IMR-90 (cell line): ENCODE measurements at regions not wholly inside any gene's neighbourhood (a gene's known extent, or its start where the extent isn't known, plus 50 kb on each side); places are given as distances from the start of the nearest gene placed in this dataset.
"Not testable (repeated sequence)": the region's sequence is repeated elsewhere in the genome, so short reads cannot be mapped to it uniquely, and the experiment has no call there.

ENCODE experiments used
- ATAC-seq: fragments of 200-7000 bp; cut with Tn5 transposase; 2 replicates; pipeline ENCODE4 v1.9.1; 2020; ENCODE audit warnings: low read depth, mild to moderate bottlenecking, moderate library complexity
- BruUV-seq: library from RNA; stranded (reverse); fragments of 400-500 nt; replicated peaks from 2 replicates; lab custom pipeline; 2021; lab: Mats Ljungman, UMichigan
- CTCF ChIA-PET: fragments of 300-600 bp; formaldehyde crosslinking; extraction: SDS; loops from one replicate; lab custom pipeline; 2021; ENCODE audit warnings: antibody characterized with exemption; lab: Yijun Ruan, JAX
- POLR2A ChIA-PET: fragments of 300-600 bp; sonication (Branson Sonifier 250); formaldehyde crosslinking; loops from one replicate; lab custom pipeline; 2022; ENCODE audit warnings: antibody characterized with exemption; ENCODE audit not compliant: unreplicated experiment; lab: Charles Lee
- DNase-seq: peaks from one replicate; pipeline ENCODE4 v3.0.0; 2013
- H2AFZ ChIP-seq: replicated peaks from 2 replicates; pipeline ENCODE3; 2013; ENCODE audit warnings: low read length, mild to moderate bottlenecking; ENCODE audit not compliant: poor library complexity
- H2AK5ac ChIP-seq: 2 replicates; pipeline ENCODE4 v1.6.1; 2013; ENCODE audit warnings: low read depth, low read length, inconsistent platforms
- H2AK9ac ChIP-seq: replicated peaks from 2 replicates; pipeline ENCODE3; 2013; ENCODE audit warnings: mild to moderate bottlenecking, low read depth, low read length, moderate library complexity; ENCODE audit not compliant: poor library complexity
- H2BK120ac ChIP-seq: 2 replicates; pipeline ENCODE4 v1.6.1; 2013; ENCODE audit warnings: low read depth, low read length, inconsistent platforms
- H2BK15ac ChIP-seq: 3 replicates; pipeline ENCODE4 v1.6.1; 2013; ENCODE audit warnings: low read depth, low read length, inconsistent platforms
- H2BK20ac ChIP-seq: 2 replicates; pipeline ENCODE4 v1.6.1; 2013; ENCODE audit warnings: low read depth, mild to moderate bottlenecking, inconsistent platforms, low read length, moderate library complexity
- H2BK5ac ChIP-seq: 2 replicates; pipeline ENCODE4 v1.6.1; 2013; ENCODE audit warnings: mild to moderate bottlenecking, low read depth, low read length, inconsistent platforms; ENCODE audit not compliant: poor library complexity, severe bottlenecking
- H3K14ac ChIP-seq: replicated peaks from 2 replicates; pipeline ENCODE4 v1.6.1; 2013; ENCODE audit warnings: low read depth, low read length, inconsistent platforms
- H3K18ac ChIP-seq: 2 replicates; pipeline ENCODE4 v1.6.1; 2013; ENCODE audit warnings: low read depth, low read length, control low read depth
- H3K23ac ChIP-seq: 2 replicates; pipeline ENCODE4 v1.6.1; 2013; ENCODE audit warnings: low read depth, low read length, inconsistent platforms
- H3K27ac ChIP-seq: 2 replicates; pipeline ENCODE4 v1.5.1; 2013; ENCODE audit warnings: mild to moderate bottlenecking, control low read depth, low read length; ENCODE audit not compliant: insufficient read depth
- H3K27me3 ChIP-seq: 2 replicates; pipeline ENCODE4 v1.6.1; 2013; ENCODE audit warnings: low read length; ENCODE audit not compliant: control insufficient read depth, insufficient read depth
- H3K36me3 ChIP-seq: 2 replicates; pipeline ENCODE4 v1.6.1; 2013; ENCODE audit warnings: low read length, mixed read lengths; ENCODE audit not compliant: control insufficient read depth, insufficient read depth
- H3K4ac ChIP-seq: 2 replicates; pipeline ENCODE4 v1.6.1; 2013; ENCODE audit warnings: low read depth, low read length, inconsistent platforms
- H3K4me1 ChIP-seq: 2 replicates; pipeline ENCODE4 v1.6.1; 2013; ENCODE audit warnings: low read length, mixed read lengths; ENCODE audit not compliant: control insufficient read depth, insufficient read depth
- H3K4me2 ChIP-seq: 2 replicates; pipeline ENCODE4 v1.6.1; 2013; ENCODE audit warnings: low read depth, mild to moderate bottlenecking, control low read depth, low read length, moderate library complexity
- H3K4me3 ChIP-seq: 2 replicates; pipeline ENCODE4 v1.5.1; 2013; ENCODE audit warnings: low read depth, mild to moderate bottlenecking, control low read depth, low read length, moderate library complexity; ENCODE audit not compliant: insufficient read depth
- H3K56ac ChIP-seq: 2 replicates; pipeline ENCODE4 v1.6.1; 2013; ENCODE audit warnings: low read length, inconsistent platforms; ENCODE audit not compliant: insufficient read depth; ENCODE audit errors: extremely low read depth
- H3K79me1 ChIP-seq, 2 experiments: 2 replicates each; pipeline ENCODE4 v1.6.1; 2013; ENCODE audit warnings: low read length in 2 of 2, inconsistent platforms in 1 of 2, low read depth in 1 of 2
- H3K9ac ChIP-seq: 2 replicates; pipeline ENCODE4 v1.6.1; 2013; ENCODE audit warnings: low read depth, low read length, control low read depth
- H3K9me1 ChIP-seq: 2 replicates; pipeline ENCODE4 v1.6.1; 2013; ENCODE audit warnings: low read length, inconsistent platforms; ENCODE audit not compliant: insufficient read depth
- H3K9me3 ChIP-seq: 2 replicates; pipeline ENCODE4 v1.6.1; 2013; ENCODE audit warnings: low read length; ENCODE audit not compliant: control insufficient read depth, insufficient read depth
- H4K20me1 ChIP-seq: 2 replicates; pipeline ENCODE4 v1.6.1; 2013; ENCODE audit warnings: low read length, inconsistent platforms; ENCODE audit not compliant: insufficient read depth
- H4K5ac ChIP-seq: 2 replicates; pipeline ENCODE4 v1.6.1; 2013; ENCODE audit warnings: mild to moderate bottlenecking, low read depth, low read length, control low read depth
- H4K8ac ChIP-seq, 2 experiments: 2 replicates each; pipeline ENCODE4 v1.6.1; 2013; ENCODE audit warnings: low read depth in 2 of 2, low read length in 2 of 2, control low read depth in 1 of 2, inconsistent platforms in 1 of 2
- H4K91ac ChIP-seq: 2 replicates; pipeline ENCODE4 v1.6.1; 2013; ENCODE audit warnings: low read depth, low read length, inconsistent platforms; ENCODE audit not compliant: insufficient read depth
- WGBS, 2 experiments: methylation state at CpG; one replicate each; pipeline versions ENCODE4 v1.1.5 to v1.1.7; 2013; ENCODE audit warnings: missing lambda C conversion rate in 2 of 2; ENCODE audit not compliant: insufficient read length in 1 of 2; ENCODE audit errors: extremely low coverage in 2 of 2; 5-methylcytosine and 5-hydroxymethylcytosine counted together
- dilution Hi-C: fragments of 300-500 bp; cut with HindIII; formaldehyde crosslinking; loops from one replicate; pipeline ENCODE4 v1.14.3; 2018; ENCODE audit warnings: low sequenced_read_pairs; ENCODE audit not compliant: unreplicated experiment
- in situ Hi-C: fragments of 300-500 bp; cut with MboI; formaldehyde crosslinking; loops from 3 replicates; pipeline ENCODE4 v1.14.3; 2019; ENCODE audit warnings: low sequenced_read_pairs, inconsistent platforms, mixed read lengths
- intact Hi-C: fragments of 100-400 bp; cut with micrococcal nuclease; formaldehyde crosslinking; loops from 2 replicates; pipeline ENCODE4 v1.10.0; 2022

GRCh38 chr6:97979285-97979684, 696.3 kb upstream of the MMS22L start:
- H2BK120ac ChIP-seq, H4K8ac ChIP-seq, H3K4me2 ChIP-seq, CTCF ChIA-PET, H3K9me3 ChIP-seq, ATAC-seq, H3K56ac ChIP-seq, intact Hi-C loops, H4K20me1 ChIP-seq, H3K79me1 ChIP-seq, H3K23ac ChIP-seq, H3K36me3 ChIP-seq, H2BK20ac ChIP-seq, H2AK5ac ChIP-seq, dilution Hi-C loops, H3K9me1 ChIP-seq, H3K4me1 ChIP-seq, DNase-seq, H3K4me3 ChIP-seq, H4K5ac ChIP-seq, H3K14ac ChIP-seq, BruUV-seq, H3K27ac ChIP-seq, H2AFZ ChIP-seq, H2BK15ac ChIP-seq, H2AK9ac ChIP-seq, in situ Hi-C loops, H2BK5ac ChIP-seq, H4K91ac ChIP-seq, POLR2A ChIA-PET, H3K18ac ChIP-seq, H3K27me3 ChIP-seq, H3K4ac ChIP-seq, H3K9ac ChIP-seq: not testable (repeated sequence)
- no CpG with 5 or more reads among the region's 16 CpGs for WGBS, 2 experiments
